GM12878 (cell line): ENCODE measurements at regions not wholly inside any gene's neighbourhood (a gene's known extent, or its start where the extent isn't known, plus 50 kb on each side); places are given as distances from the start of the nearest gene placed in this dataset.

ENCODE experiments used
- ATAC-seq: fragments of 200-7000 bp; cut with Tn5 transposase; 3 replicates; pipeline ENCODE4 v1.9.1; 2020; ENCODE audit warnings: mild to moderate bottlenecking, moderate library complexity
- BruUV-seq: library from RNA; stranded (reverse); fragments of 400-500 nt; replicated peaks from 2 replicates; lab custom pipeline; 2021; lab: Mats Ljungman, UMichigan
- CTCF ChIA-PET: fragments of 300-600 bp; sonication (Branson Sonifier 250); formaldehyde crosslinking; extraction: SDS; loops from one replicate; lab custom pipeline; 2021; ENCODE audit warnings: inconsistent platforms; lab: Yijun Ruan, JAX
- POLR2A ChIA-PET: fragments of 350-600 bp; formaldehyde crosslinking; extraction: SDS; loops from one replicate; lab custom pipeline; 2021; ENCODE audit warnings: inconsistent platforms; lab: Charles Lee
- RAD21 ChIA-PET: fragments of 300-600 bp; sonication (Branson Sonifier 250); formaldehyde crosslinking; loops from one replicate; lab custom pipeline; 2023; ENCODE audit warnings: antibody characterized with exemption; ENCODE audit not compliant: unreplicated experiment; lab: Charles Lee
- SMC1A ChIA-PET: fragments of 300-600 bp; sonication (Branson Sonifier 250); formaldehyde crosslinking; loops from one replicate; lab custom pipeline; 2023; ENCODE audit not compliant: unreplicated experiment, uncharacterized antibody; lab: Charles Lee
- DNase-seq: peaks from one replicate; pipeline ENCODE4 v3.0.0-alpha.2; 2011; ENCODE audit warnings: low read depth, low spot score
- FAIRE-seq: peaks from 3 replicates; lab custom pipeline; 2011; peaks lifted over from hg19 to GRCh38; lab: Jason Lieb, UNC
- H2AFZ ChIP-seq: 2 replicates; pipeline ENCODE4 v1.6.0; 2011; ENCODE audit warnings: low read depth, low read length, control low read depth; ENCODE audit not compliant: control insufficient read depth
- H3K27ac ChIP-seq: 2 replicates; pipeline ENCODE4 v1.5.1; 2011; ENCODE audit warnings: control low read depth; ENCODE audit not compliant: control insufficient read depth, insufficient read depth
- H3K27me3 ChIP-seq, 2 experiments: replicated peaks in 1 of 2; 2 replicates each; pipeline versions ENCODE4 v1.6.0 to v1.6.1; 2011; ENCODE audit warnings: low read length in 1 of 2; ENCODE audit not compliant: control insufficient read depth in 2 of 2, insufficient read depth in 2 of 2
- H3K36me3 ChIP-seq, 2 experiments: 2 replicates each; pipeline ENCODE4 v1.5.1; 2011; ENCODE audit warnings: low read length in 1 of 2; ENCODE audit not compliant: control insufficient read depth in 2 of 2, insufficient read depth in 2 of 2
- H3K4me1 ChIP-seq: 2 replicates; pipeline ENCODE4 v1.6.1; 2011; ENCODE audit warnings: mild to moderate bottlenecking, low read length, moderate library complexity, mixed read lengths; ENCODE audit not compliant: control insufficient read depth, insufficient read depth
- H3K4me2 ChIP-seq: 2 replicates; pipeline ENCODE4 v1.6.0; 2011; ENCODE audit warnings: control low read depth; ENCODE audit not compliant: control insufficient read depth, insufficient read depth
- H3K4me3 ChIP-seq: fragments of 200-600 bp; sonication (generic); 2 replicates; pipeline ENCODE4 v1.5.1; 2016
- H3K79me2 ChIP-seq: 2 replicates; pipeline ENCODE4 v1.6.0; 2011; ENCODE audit warnings: low read length; ENCODE audit not compliant: control insufficient read depth, insufficient read depth
- H3K9ac ChIP-seq: 2 replicates; pipeline ENCODE4 v1.8.0; 2011; ENCODE audit warnings: low read length, control low read depth, mixed read lengths; ENCODE audit not compliant: control insufficient read depth, insufficient read depth
- H3K9me3 ChIP-seq: replicated peaks from 3 replicates; pipeline ENCODE4 v1.5.1; 2011; ENCODE audit warnings: mild to moderate bottlenecking, low read length; ENCODE audit not compliant: control insufficient read depth, insufficient read depth
- H4K20me1 ChIP-seq: 2 replicates; pipeline ENCODE4 v1.6.0; 2011; ENCODE audit not compliant: control insufficient read depth, insufficient read depth
- ASH2L ChIP-seq: fragments of 300-600, 200-600 bp; sonication (generic); IDR thresholded peaks from 2 replicates; pipeline ENCODE4 v1.6.1; 2017; ENCODE audit warnings: low read depth, mild to moderate bottlenecking, borderline replicate concordance
- BHLHE40 ChIP-seq, 2 experiments: fragments of 450-650 bp in 1 of 2; IDR thresholded peaks; 2 replicates each; pipeline ENCODE4 v1.6.1; 2011 to 2017; ENCODE audit warnings: low read depth in 2 of 2, borderline replicate concordance in 1 of 2, improper control_type of control experiment in 1 of 2, low read length in 1 of 2, mild to moderate bottlenecking in 1 of 2
- CBX5 ChIP-seq: sonication (generic); IDR thresholded peaks from 2 replicates; pipeline ENCODE4 v1.6.1; 2016; ENCODE audit warnings: low read depth, moderate library complexity, mild to moderate bottlenecking, inconsistent platforms
- FOXM1 ChIP-seq: IDR thresholded peaks from 2 replicates; pipeline ENCODE4 v1.6.1; 2012; ENCODE audit warnings: low read depth, mild to moderate bottlenecking, inconsistent platforms, low read length, moderate library complexity
- JUNB ChIP-seq: IDR thresholded peaks from 2 replicates; pipeline ENCODE4 v1.6.1; 2016; ENCODE audit warnings: antibody characterized with exemption, mild to moderate bottlenecking
- KAT2A ChIP-seq: conservative IDR thresholded peaks from 2 replicates; pipeline ENCODE4 v1.6.1; 2011; ENCODE audit warnings: low read depth, low read length; ENCODE audit not compliant: control insufficient read depth
- PAX5 ChIP-seq: IDR thresholded peaks from 2 replicates; pipeline ENCODE4 v1.6.1; 2011; ENCODE audit warnings: low read depth, low read length, borderline replicate concordance
- RB1 ChIP-seq: fragments of 450-650 bp; formaldehyde crosslinking; IDR thresholded peaks from 2 replicates; pipeline ENCODE4 v1.6.1; 2017; ENCODE audit warnings: mild to moderate bottlenecking, borderline replicate concordance
- SMARCA5 ChIP-seq: fragments of 450-650 bp; IDR thresholded peaks from 2 replicates; pipeline ENCODE4 v1.6.1; 2017; ENCODE audit warnings: mild to moderate bottlenecking
- STAT3 ChIP-seq: IDR thresholded peaks from 2 replicates; pipeline ENCODE4 v1.6.1; 2011; ENCODE audit warnings: low read depth, low read length, improper control_type of control experiment
- ZNF24 ChIP-seq: fragments of 450-650 bp; IDR thresholded peaks from 2 replicates; pipeline ENCODE4 v1.6.1; 2017; ENCODE audit warnings: antibody characterized with exemption, mild to moderate bottlenecking
- WGBS: methylation state at CpG from one replicate; pipeline ENCODE4 v1.1.6; 2016; ENCODE audit warnings: low lambda C conversion rate; ENCODE audit not compliant: insufficient replicate concordance, insufficient coverage; ENCODE audit errors: missing lambda C conversion rate; 5-methylcytosine and 5-hydroxymethylcytosine counted together
- in situ Hi-C: fragments of 300-500 bp; cut with MboI; formaldehyde crosslinking; loops from 9 replicates; pipeline ENCODE4 v1.14.3; 2018; ENCODE audit warnings: mixed read lengths
- intact Hi-C: fragments of 100-400 bp; cut with micrococcal nuclease; formaldehyde crosslinking; loops from one replicate; pipeline ENCODE4 v1.14.2; 2022; ENCODE audit not compliant: unreplicated experiment
- TF ChIP-seq, protein P1 (sequence below), 3 experiments: IDR thresholded peaks in 2 of 3; conservative IDR thresholded peaks in 1 of 3; 2 replicates each; pipeline ENCODE4 v1.5.1; 2011; ENCODE audit warnings: low read depth in 3 of 3, low read length in 3 of 3, mild to moderate bottlenecking in 3 of 3, control low read depth in 2 of 3, moderate library complexity in 2 of 3, inconsistent platforms in 1 of 3, mixed read lengths in 1 of 3; ENCODE audit not compliant: control insufficient read depth in 2 of 3, insufficient read depth in 1 of 3; ENCODE audit errors: extremely low read depth in 1 of 3

DNA sequence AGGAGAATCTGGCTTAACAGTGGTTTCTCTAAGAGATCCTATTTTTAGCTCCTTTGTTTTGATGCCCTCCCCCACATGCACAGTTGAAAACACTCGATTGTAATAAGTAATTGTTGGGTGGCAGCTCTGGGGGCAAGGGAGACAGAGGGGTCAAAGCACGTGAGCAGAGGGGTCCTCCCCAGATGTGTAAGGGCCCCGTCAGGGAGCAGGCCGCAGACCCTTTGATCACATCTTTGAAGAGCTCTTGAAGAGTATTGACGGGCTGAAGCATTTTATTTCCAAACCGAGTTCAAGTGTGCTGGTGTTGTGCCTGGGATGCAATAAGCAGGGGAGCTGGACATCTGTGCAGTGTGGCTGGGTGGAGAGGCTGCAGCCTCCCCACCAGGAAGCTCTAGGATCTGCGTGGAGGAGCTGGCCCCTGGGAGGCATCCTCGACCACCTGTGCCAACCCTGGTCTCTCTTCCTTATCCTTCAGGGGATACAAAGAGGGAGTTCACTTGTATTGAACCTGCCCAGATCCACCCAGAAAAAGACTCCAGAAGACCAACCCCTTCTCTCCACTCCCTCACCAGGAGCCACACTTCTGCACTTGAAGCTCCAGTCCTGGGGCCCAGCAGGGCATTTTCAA is 473.0 kb upstream of the MGMT start (continued):
- no peak for TF ChIP-seq SMARCA5

DNA sequence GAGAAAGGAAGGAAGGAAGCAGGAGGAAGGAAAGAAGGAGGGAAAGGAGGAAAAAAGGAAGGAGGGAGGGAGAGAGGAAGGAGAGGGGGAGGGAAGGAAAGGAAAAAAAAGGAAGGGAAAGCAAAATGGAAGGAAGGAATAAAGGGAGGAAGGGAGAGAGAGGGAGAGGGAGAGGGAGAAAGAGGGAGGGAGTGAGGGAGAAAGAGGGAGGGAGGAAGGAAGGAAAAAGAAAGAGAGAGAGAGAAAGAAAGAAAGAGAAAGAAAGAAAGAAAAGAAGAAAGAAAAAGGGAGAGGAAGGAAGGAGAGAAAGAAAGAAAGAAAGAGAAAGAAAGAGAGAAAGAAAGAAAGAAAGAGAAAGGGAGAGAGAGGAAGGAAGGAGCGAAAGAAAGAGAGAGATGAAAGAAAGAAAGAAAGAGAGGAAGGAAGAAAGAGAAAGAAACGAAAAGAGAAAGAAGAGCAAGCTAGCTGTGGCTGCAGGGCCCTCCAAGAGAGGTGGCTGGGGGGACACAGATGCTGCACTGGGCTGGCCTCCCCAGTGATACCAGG is 472.4 kb upstream of the MGMT start:
- no peak overlapping the region for H3K4me2 ChIP-seq
- in situ Hi-C loops, result no loop called here
- CTCF ChIA-PET, result no interaction called here
- 4% methylated on average over 2 of the region's 2 CpGs for WGBS
- no TSS peak for BruUV-seq
- H3K36me3 ChIP-seq, result no peaks in the 10 kb centered on the region
- DNase-seq (no peak), FAIRE-seq (no peak), ATAC-seq (no peak)
- no peak overlapping the region for H3K9ac ChIP-seq
- POLR2A ChIA-PET, result no interaction called here
- RAD21 ChIA-PET, result no interaction called here
- H3K27me3 ChIP-seq, result no peaks in the 10 kb centered on the region
- TF ChIP-seq STAT3 (no peak), ZNF24 (no peak), FOXM1 (no peak), KAT2A (no peak), CBX5 (no peak), BHLHE40 (IDR thresholded peaks at IDR 0.05; ENCODE audit: borderline replicate concordance in 1 of 2, low read depth in 2 of 2, low read length in 1 of 2) (no peak), JUNB (no peak), ASH2L (no peak), PAX5 (no peak), RB1 (no peak)
- TF ChIP-seq, protein P1, sequence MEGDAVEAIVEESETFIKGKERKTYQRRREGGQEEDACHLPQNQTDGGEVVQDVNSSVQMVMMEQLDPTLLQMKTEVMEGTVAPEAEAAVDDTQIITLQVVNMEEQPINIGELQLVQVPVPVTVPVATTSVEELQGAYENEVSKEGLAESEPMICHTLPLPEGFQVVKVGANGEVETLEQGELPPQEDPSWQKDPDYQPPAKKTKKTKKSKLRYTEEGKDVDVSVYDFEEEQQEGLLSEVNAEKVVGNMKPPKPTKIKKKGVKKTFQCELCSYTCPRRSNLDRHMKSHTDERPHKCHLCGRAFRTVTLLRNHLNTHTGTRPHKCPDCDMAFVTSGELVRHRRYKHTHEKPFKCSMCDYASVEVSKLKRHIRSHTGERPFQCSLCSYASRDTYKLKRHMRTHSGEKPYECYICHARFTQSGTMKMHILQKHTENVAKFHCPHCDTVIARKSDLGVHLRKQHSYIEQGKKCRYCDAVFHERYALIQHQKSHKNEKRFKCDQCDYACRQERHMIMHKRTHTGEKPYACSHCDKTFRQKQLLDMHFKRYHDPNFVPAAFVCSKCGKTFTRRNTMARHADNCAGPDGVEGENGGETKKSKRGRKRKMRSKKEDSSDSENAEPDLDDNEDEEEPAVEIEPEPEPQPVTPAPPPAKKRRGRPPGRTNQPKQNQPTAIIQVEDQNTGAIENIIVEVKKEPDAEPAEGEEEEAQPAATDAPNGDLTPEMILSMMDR (IDR thresholded peaks at IDR 0.05 in 2 of 3, conservative IDR thresholded peaks at IDR 0.05 in 1 of 3; ENCODE audit: control insufficient read depth in 2 of 3, extremely low read depth in 1 of 3, insufficient read depth in 1 of 3, low read depth in 3 of 3, low read length in 3 of 3), result no peak
- H3K9me3 ChIP-seq, result no peaks in the 10 kb centered on the region
- H3K79me2 ChIP-seq, result no peaks in the 10 kb centered on the region
- H3K27ac ChIP-seq, result no peak overlapping the region
- intact Hi-C loops, result no loop called here
- SMC1A ChIA-PET, result no interaction called here
- H2AFZ ChIP-seq, result no peak overlapping the region
- no peaks in the 10 kb centered on the region for H4K20me1 ChIP-seq
- H3K4me3 ChIP-seq, result no peak overlapping the region
- H3K4me1 ChIP-seq, result no peaks in the 10 kb centered on the region
